Stimulated activated CD8-positive, alpha-beta memory T cell treated with anti-CD3 and anti-CD28 coated beads, Interleukin-4, amount 100 ng/mL, for 48 hours (primary cell): ENCODE measurements at regions not wholly inside any gene's neighbourhood (a gene's known extent, or its start where the extent isn't known, plus 50 kb on each side); places are given as distances from the start of the nearest gene placed in this dataset.

Source experiments
- DNase-seq: peaks from one replicate; pipeline ENCODE4 v3.0.0-alpha.2; 2020

- DNase-seq = no peak
Measured at GRCh38 chr13:40083841-40084240, 428.4 kb downstream of the COG6 start.

GRCh38 chr13:40084934-40085333 is 429.5 kb downstream of the COG6 start:
- DNase-seq = no peak

GRCh38 chr13:40087091-40088002 is 431.9 kb downstream of the COG6 start:
- DNase-seq = no peak

DNA sequence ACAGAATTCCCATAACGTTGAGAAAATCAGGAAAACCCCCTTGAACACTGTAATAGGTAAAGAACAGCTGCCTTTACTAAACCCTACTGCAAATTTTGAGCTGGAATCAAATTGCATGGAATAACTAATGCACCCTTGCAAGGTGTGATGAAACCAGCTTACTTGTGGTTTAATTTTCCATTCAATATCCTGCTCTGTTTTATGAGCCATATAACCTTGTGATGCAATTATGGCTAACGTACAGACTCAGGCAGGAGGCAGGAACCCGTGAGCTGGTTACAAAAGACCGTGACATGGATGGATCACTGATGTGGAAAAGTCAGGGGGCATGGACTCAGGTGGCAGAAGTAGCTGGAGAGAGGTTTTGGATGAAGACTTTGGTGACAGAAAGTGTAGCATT is 438.6 kb downstream of the COG6 start:
- DNase-seq = no peak

DNA sequence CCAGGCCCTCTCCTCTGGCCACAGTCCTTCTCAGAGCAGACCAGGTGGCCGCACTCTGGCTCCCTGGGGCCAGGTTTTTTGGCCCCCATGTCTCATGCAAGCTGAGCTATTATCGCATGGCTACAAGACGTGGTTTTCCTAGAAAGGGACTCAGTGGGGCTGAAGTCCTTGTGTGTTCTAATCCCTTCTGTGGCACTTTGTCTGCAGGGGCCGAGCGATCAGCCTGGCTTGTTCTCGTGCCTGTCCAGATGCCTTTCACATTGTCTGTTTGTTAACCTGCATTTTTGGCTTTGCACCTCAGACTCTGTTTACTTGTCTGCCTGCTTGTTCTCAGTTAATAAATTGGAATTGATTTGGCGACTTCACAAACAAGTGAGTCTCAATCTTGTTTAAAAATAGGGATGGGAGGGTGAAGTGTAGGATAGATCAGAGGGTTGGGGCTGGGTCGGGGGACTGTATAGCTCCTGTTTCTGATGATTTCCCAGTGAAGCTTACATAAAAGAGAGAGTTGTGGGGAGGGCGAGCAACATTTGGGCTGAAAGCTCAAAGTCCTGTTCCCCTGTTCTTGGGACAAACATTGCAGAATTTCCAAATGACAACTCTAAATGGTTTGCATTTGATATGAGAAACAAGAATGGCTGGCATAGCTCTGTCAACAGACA is 440.4 kb downstream of the COG6 start:
- no peak for DNase-seq

DNA sequence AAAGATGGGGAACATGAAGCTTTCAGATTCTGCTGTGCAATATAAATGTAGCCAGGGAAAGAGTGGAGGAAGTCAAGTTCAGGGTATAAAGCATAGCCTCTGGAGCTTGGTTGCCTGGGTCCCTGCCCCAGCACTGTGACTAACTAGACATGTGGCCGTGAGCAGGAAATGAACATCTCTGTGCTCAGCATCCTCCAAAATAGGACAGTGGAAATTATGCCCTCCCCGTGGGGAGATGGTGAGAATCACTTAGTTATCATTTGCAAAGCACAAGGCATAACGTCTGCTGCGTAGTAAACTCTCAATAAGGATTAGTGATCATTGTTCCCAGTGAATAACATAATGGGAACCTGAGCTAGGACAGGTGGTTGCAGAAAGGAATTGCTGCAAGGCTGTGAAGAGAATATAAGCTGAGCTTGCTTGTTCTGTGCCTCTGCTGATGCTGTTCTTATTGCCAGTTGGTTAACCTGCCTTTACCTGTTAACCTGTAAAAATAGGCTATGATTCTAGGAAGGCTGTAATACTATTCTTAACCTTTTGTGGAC is 441.0 kb downstream of the COG6 start:
- DNase-seq = peak; percentile 47

- DNase-seq = no peak
Measured at GRCh38 chr13:40098246-40098645, 442.8 kb downstream of the COG6 start.

- peak; percentile 67 for DNase-seq
Measured at GRCh38 chr13:40101708-40102359, 446.4 kb downstream of the COG6 start.

- peak; percentile 45 for DNase-seq
Measured at GRCh38 chr13:40102360-40102727, 446.9 kb downstream of the COG6 start.

DNA sequence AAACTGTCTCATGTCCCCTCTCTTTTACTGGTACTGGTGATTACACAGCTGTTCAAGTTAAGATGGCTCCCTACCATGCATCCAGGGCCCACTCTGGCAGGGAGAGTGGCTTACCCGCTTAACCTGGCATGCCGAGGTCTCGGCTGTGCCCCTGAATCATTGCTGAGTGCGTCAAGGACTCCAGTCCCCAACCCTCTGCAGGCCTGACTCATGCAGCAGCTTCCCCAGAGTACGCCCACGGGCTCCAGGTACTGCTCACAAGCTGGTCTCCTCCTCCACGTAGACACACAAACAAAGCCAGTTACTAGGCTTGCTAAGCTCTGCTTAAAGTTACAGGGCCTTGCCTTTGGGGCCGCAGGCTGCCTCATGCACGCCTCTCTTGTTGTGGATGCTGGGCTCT is 447.4 kb downstream of the COG6 start:
- peak; percentile 94 for DNase-seq

DNA sequence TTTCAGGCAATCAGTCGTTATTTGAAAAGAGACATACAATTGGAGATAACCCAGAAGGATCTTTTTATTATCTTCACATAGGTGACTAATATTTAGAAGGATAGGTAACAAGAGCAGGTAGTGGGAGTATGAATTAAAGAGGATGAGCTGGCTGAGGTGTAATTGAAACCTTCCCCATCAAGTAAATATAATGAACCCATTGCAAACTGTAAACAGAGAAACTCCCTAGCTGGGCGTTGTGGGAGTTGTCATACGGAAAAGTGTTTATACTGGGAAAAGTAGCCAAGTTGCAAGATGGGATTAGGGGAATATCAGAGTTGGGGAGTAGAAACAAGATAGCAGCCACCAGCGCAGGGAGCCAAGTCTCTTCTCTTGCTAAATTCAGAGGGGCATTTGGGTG is 448.4 kb downstream of the COG6 start:
- DNase-seq = no peak

DNA sequence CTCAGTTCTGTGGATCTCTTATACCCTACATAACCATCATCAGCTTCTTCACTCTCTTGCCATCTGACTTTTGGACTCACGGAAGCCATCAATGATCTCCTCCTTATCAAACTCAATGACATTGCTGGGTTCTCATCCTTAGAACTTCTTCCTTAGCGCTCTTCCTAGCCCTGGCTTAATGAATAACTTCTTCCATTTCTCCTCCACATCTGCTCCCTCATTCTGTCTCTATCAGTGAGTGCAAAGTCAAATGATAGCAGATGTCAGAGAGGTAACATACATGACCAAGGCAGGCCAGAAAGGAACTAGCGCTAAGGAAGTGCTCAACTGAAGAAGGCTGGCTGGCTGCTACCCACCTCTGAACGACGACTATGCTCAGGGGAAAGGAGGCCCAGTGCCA is 449.8 kb downstream of the COG6 start:
- no peak for DNase-seq

DNA sequence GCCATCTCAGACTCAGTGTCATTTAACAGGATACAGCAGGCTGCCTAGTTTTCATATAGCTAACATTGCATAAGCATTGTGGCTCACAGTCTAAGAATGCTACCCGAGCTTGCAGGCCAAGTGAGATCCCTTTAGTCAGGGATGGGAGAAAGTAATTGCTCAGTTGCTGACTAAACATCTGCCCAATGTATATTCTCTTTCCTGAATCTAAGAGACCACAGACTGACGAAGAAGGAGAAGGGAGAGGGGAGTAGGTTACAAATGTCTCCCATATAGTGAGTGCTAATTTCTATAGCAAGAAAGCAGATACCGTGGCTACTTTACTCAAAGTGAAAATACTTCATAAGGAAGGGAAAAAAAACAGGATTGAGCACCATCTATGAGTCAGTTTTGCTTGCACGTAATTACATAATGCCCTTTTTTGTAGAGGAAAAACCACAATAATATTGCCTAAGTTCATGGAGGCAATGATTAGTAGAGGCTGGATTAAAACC is 453.9 kb downstream of the COG6 start:
- DNase-seq = no peak

- no peak for DNase-seq
Measured at GRCh38 chr13:40113643-40114304, 458.3 kb downstream of the COG6 start.

DNA sequence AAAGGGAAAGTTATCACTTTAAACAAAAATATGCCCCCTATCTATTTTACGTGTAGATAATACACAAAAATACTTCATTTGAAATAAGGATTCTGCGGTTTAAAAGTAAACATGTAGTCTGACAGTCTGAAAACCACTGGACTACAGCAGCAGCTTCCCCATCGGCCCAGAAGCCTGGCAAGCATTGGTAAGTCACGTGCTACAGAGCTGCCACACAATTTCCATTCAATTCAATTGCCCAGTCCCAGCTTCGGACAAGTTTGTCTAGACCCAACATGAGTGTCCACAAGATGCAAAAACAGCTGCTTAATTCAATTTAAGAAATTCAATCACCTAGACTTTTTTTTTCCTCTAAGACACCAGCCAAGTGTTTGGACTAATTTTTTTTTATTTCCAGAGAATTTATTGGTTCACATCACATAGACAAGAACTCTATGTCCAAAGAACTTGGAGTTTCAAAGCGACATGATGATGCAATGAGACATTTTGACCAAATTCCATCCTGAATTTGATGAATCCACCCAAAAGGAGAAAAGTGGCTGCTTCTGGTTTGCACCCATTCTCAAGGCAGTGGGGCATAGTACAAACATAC is 458.9 kb downstream of the COG6 start:
- no peak for DNase-seq

DNA sequence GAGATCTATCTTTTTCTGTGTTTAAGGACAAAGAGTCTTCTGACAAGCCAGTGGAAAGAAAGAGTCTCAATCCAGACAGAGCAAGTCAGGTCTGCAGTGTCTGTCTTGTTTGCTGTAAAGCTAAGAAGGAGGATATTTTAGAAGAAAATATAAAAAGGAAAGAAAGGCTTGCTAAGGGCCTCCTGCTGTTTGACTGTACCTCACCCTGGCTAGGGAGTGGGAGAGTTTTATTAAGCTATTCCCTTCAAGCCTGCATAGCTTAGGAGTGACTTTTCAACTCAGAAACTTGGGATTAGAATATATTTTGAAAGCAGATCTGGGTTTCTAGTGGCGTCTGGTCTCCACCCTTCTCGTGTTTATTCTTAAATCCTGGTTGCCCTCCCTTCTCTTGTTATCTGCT is 460.0 kb downstream of the COG6 start:
- DNase-seq = no peak

GRCh38 chr13:40116008-40116407 is 460.5 kb downstream of the COG6 start:
- peak; percentile 55 for DNase-seq

- DNase-seq = no peak
Measured at GRCh38 chr13:40118337-40118736, 462.9 kb downstream of the COG6 start.

DNA sequence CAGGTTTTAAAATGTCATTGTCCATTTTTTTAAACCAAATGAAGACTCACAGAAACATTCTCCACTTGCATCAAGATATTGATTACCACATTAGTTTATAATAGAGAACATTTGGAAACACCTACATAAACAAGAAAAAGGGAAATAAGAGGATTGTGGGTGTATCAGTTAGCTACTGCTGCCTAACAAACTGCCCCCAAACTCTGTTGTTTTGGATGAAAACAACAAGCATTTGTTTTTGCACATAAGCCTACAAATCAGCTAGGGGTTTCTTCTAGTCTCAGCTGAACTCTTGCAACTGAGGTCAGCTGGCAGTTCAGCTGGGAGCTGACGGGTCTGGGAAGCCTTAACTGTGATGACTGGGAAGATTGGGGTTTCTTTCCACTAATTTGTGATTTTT is 464.4 kb downstream of the COG6 start:
- DNase-seq = no peak

DNA sequence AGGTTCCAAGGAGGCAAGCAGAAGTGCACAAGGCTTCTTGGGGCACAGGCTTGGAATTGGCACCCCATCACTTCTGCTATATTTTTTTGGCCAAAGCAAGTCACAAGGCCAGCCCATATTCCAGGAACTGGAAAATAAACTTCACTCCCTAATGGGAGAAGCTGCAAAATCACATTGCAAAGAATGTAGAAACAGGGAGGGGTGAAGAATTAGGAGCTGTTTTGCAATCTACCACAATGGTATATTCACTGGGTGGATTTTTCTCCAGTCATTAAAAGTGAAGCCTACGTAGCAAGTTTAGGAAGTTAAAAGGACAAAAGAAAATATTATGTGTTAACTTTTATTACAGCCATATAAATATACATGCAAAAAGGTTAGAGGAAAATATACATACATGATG is 464.8 kb downstream of the COG6 start:
- DNase-seq = no peak

DNA sequence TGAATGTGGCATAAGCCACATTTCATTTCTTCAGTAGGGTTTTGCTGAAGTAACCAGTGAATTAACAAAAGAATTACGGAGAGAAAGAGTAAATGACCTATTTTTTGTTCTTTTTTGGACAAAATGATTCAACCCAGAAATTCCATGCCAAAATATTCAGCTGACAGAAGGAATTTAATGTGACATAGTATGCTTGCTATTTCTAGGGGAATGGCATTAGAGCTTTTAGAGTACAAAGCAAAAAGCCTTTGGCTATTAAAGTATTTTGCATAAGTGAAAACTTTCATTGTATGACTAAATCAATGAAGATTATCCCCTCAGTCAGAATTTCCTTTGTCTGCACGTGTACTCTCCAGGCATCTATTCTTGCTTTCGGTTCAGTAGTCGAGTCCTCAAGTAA is 465.3 kb downstream of the COG6 start:
- no peak for DNase-seq

- no peak for DNase-seq
Measured at GRCh38 chr13:40121722-40122121, 466.3 kb downstream of the COG6 start.
